ENCODE measurements at regions not wholly inside any gene's neighbourhood (a gene's known extent, or its start where the extent isn't known, plus 50 kb on each side); places are given as distances from the start of the nearest gene placed in this dataset.
A peak's percentile ranks its signal among the peaks of the same experiment; 100 is the strongest.

- TF ChIP-seq POLR2AphosphoS5 (IDR thresholded peaks at IDR 0.05; ENCODE audit: low read depth, low read length) (no peak), SIN3A (IDR thresholded peaks at IDR 0.05; ENCODE audit: borderline replicate concordance, insufficient read depth, low read depth, low read length) (no peak), TCF7L2 (IDR thresholded peaks at IDR 0.05; ENCODE audit: low read depth, low read length) (peak; percentile 55; the same call in 1 of the 2 replicates), CTCF (IDR thresholded peaks at IDR 0.05) (peak; percentile 36)
- TF ChIP-seq, protein P1, sequence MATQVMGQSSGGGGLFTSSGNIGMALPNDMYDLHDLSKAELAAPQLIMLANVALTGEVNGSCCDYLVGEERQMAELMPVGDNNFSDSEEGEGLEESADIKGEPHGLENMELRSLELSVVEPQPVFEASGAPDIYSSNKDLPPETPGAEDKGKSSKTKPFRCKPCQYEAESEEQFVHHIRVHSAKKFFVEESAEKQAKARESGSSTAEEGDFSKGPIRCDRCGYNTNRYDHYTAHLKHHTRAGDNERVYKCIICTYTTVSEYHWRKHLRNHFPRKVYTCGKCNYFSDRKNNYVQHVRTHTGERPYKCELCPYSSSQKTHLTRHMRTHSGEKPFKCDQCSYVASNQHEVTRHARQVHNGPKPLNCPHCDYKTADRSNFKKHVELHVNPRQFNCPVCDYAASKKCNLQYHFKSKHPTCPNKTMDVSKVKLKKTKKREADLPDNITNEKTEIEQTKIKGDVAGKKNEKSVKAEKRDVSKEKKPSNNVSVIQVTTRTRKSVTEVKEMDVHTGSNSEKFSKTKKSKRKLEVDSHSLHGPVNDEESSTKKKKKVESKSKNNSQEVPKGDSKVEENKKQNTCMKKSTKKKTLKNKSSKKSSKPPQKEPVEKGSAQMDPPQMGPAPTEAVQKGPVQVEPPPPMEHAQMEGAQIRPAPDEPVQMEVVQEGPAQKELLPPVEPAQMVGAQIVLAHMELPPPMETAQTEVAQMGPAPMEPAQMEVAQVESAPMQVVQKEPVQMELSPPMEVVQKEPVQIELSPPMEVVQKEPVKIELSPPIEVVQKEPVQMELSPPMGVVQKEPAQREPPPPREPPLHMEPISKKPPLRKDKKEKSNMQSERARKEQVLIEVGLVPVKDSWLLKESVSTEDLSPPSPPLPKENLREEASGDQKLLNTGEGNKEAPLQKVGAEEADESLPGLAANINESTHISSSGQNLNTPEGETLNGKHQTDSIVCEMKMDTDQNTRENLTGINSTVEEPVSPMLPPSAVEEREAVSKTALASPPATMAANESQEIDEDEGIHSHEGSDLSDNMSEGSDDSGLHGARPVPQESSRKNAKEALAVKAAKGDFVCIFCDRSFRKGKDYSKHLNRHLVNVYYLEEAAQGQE (IDR thresholded peaks at IDR 0.05; ENCODE audit: insufficient read depth in 1 of 2, low read depth in 2 of 2, low read length in 1 of 2) = no peak
- in situ Hi-C loops (cut with HindIII; ENCODE audit: low pct_unique_long_range_greater_than_20kb, low sequenced_read_pairs) (no loop called here), intact Hi-C loops (cut with micrococcal nuclease; ENCODE audit: unreplicated experiment) (no loop called here)
- H3K27me3 ChIP-seq (ENCODE audit: control insufficient read depth, insufficient read depth, low read length) = peaks cover 2% of the 10 kb centered on the region; the same call in 1 of the 2 replicates
- ATAC-seq (peak; percentile 53; the same call in 1 of the 2 replicates), DNase-seq (ENCODE audit: low read depth, low spot score) (peak; percentile 8)
- BruUV-seq (replicated peaks) = no TSS peak
- no peaks in the 10 kb centered on the region for H3K4me1 ChIP-seq (ENCODE audit: control insufficient read depth, insufficient read depth, low read length)
- no peak overlapping the region for H3K27ac ChIP-seq (ENCODE audit: low read length)
- no peak overlapping the region for H3K4me3 ChIP-seq (ENCODE audit: low read depth in 2 of 2, low read length in 2 of 2)
- ChIA-PET POLR2A (no interaction called here), CTCF (no interaction called here)
- H3K9me3 ChIP-seq (ENCODE audit: control insufficient read depth, insufficient read depth, low read depth, low read length) = no peaks in the 10 kb centered on the region
- no peaks in the 10 kb centered on the region for H3K36me3 ChIP-seq (ENCODE audit: control insufficient read depth, insufficient read depth, low read length)
Measured at GRCh38 chr7:96596120-96596826, 113.4 kb downstream of the SEM1 start.

DNA sequence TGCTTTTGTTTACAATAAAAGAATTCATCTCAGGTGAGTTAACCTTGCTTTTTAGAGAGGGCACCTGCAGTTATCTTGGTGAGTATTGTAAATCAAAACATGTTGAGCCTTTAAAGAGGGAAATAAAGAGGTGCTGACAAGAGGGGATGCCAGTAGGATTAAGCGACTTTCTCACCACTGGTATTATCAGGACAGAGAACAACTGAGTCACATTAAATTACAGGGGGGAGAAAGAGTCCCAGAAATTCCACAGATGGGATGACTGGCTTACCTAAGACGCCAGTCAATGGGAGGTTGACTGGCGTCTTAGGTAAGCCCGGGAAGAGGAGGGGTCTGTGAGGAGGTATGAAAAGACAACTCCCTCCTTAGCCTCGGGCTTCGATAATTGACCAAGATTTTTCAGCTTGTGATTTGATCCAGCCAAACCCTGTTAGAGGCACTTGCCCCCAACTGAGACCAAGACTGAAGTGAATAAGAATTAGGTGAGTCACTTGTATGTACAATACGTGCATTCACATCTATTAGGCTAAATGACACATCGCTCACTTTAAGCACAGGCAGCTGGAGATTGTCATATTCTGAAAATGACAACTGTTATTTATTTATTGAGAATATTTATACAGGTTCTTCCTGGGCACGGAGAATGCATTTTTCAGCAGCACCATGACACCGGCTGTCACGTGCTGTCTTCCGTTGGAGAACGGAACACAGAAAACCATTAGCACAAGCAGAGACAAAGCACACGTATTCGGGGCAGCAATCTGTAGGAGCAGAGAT lies 117.6 kb downstream of the SEM1 start:
- H3K9me3 ChIP-seq (ENCODE audit: control insufficient read depth, insufficient read depth, low read depth, low read length) = no peaks in the 10 kb centered on the region
- in situ Hi-C loops (cut with HindIII; ENCODE audit: low pct_unique_long_range_greater_than_20kb, low sequenced_read_pairs) (no loop called here), intact Hi-C loops (cut with micrococcal nuclease; ENCODE audit: unreplicated experiment) (no loop called here)
- TF ChIP-seq POLR2AphosphoS5 (IDR thresholded peaks at IDR 0.05; ENCODE audit: low read depth, low read length) (no peak), CTCF (IDR thresholded peaks at IDR 0.05) (no peak)
- no peak for ATAC-seq
- CTCF ChIA-PET = no interaction called here
- no peak overlapping the region for H3K4me3 ChIP-seq (ENCODE audit: low read depth in 2 of 2, low read length in 2 of 2)
- POLR2A ChIA-PET = no interaction called here
- H3K4me1 ChIP-seq (ENCODE audit: control insufficient read depth, insufficient read depth, low read length) = no peaks in the 10 kb centered on the region
- H3K36me3 ChIP-seq (ENCODE audit: control insufficient read depth, insufficient read depth, low read length) = no peaks in the 10 kb centered on the region
- no peak overlapping the region for H3K27ac ChIP-seq (ENCODE audit: low read length)
- BruUV-seq (replicated peaks) = no TSS peak
- H3K27me3 ChIP-seq (ENCODE audit: control insufficient read depth, insufficient read depth, low read length) = peaks cover 2% of the 10 kb centered on the region
- DNase-seq (ENCODE audit: low read depth, low spot score) = no peak
